Gastrocnemius medialis (tissue), 4 donors: ENCODE measurements at regions not wholly inside any gene's neighbourhood (a gene's known extent, or its start where the extent isn't known, plus 50 kb on each side); places are given as distances from the start of the nearest gene placed in this dataset.

Source experiments
- ATAC-seq, 2 donors: fragments of 150-250 bp; one replicate each; pipeline ENCODE4 v1.9.1; 2016
- DNase-seq, 2 donors: peaks; one replicate each; pipeline ENCODE4 v3.0.0-alpha.2; 2019
- H3K27ac ChIP-seq, 4 donors: fragments of 200-600 bp; sonication (generic); 1 replicate in 1 of 4; 2 replicates in 3 of 4; pipeline ENCODE4 v1.5.1; 2016 to 2018; ENCODE audit warnings: mild to moderate bottlenecking in 2 of 4, moderate library complexity in 1 of 4
- H3K27me3 ChIP-seq, 3 donors: fragments of 200-600 bp; sonication (generic) in 2 of 3; 1 replicate in 1 of 3; 2 replicates in 2 of 3; pipeline versions ENCODE4 v1.5.1 to v1.6.0; 2016 to 2019; ENCODE audit warnings: mild to moderate bottlenecking in 1 of 3, moderate library complexity in 1 of 3
- H3K36me3 ChIP-seq, 2 donors: fragments of 200-600 bp; sonication (generic) in 1 of 2; one replicate each; pipeline ENCODE4 v1.5.1; 2017 to 2018
- H3K4me1 ChIP-seq, 2 donors: fragments of 200-600 bp; sonication (generic) in 1 of 2; one replicate each; pipeline ENCODE4 v1.5.1; 2016 to 2017; ENCODE audit warnings: mild to moderate bottlenecking in 2 of 2
- H3K4me3 ChIP-seq, 4 donors: fragments of 200-600 bp; sonication (generic) in 3 of 4; 1 replicate in 1 of 4; 2 replicates in 3 of 4; pipeline ENCODE4 v1.5.1; 2016 to 2019; ENCODE audit warnings: mild to moderate bottlenecking in 2 of 4
- H3K9me3 ChIP-seq, 3 donors: fragments of 200-600 bp; sonication (generic) in 2 of 3; 1 replicate in 1 of 3; 2 replicates in 2 of 3; pipeline ENCODE4 v1.5.1; 2016 to 2019
- POLR2A ChIP-seq, 2 donors: fragments of 450-650 bp; IDR thresholded peaks; one replicate each; pipeline ENCODE4 v1.6.1; 2017; ENCODE audit warnings: antibody characterized with exemption in 2 of 2, mild to moderate bottlenecking in 2 of 2, moderate library complexity in 2 of 2
- in situ Hi-C, 4 donors: fragments of 200-750 bp; cut with MboI; loops; one replicate each; pipeline versions ENCODE4 v1.15.0 to v1.8.0; 2017; ENCODE audit warnings: low sequenced_read_pairs in 4 of 4
- intact Hi-C: fragments of 100-400 bp; cut with DNase I; formaldehyde crosslinking; loops from one replicate; pipeline ENCODE4 v1.15.1; 2023; ENCODE audit warnings: low total_unique reads
- TF ChIP-seq, protein P1 (sequence below), 5 experiments: fragments of 450-650 bp in 3 of 5; fragments of 200-600 bp in 2 of 5; sonication (generic) in 2 of 5; IDR thresholded peaks in 4 of 5; conservative IDR thresholded peaks in 1 of 5; 1 replicate in 4 of 5; 2 replicates in 1 of 5; pipeline ENCODE4 v1.5.1; 2016 to 2019; ENCODE audit warnings: antibody characterized with exemption in 5 of 5, mild to moderate bottlenecking in 3 of 5, moderate library complexity in 3 of 5

DNA sequence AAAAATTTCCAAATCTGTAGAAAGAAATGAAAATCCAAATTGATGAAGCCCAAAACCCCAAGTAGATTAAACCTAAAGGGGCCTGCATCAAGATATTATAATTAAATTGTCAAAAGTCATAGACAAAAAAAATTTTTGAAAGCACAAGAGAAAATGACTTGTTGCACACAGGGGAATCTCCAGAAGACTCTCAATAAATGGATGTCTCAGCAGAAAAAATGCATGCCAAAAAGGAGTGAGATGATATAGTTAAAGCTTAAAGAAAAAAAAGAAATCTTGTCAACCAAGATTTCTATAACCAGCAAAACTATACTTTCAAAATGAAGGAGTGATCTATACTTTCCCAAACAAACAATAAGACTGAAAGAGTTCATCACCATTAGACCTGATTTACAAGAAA, 393.2 kb upstream of the SPAG17 start:
- ATAC-seq = no peak
- H3K36me3 ChIP-seq = no peaks in the 10 kb centered on the region
- in situ Hi-C loops = no loop called here

DNA sequence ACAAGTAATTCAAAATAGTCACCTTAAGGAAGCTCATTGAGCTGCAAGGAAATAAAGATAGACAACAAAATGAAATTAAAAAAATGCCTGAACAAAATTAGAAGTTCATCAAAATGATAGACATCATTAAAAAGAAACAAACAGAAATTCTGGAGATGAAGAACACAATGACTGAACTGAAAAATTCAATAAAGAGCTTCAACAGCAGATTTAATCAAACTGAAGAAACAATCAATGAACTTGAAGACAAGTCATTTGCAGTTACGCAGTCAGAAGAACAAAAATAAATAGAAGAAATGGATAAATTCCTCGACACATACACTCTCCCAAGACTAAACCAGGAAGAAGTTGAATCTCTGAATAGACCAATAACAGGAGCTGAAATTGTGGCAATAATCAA, 390.0 kb upstream of the SPAG17 start:
- no peaks in the 10 kb centered on the region for H3K9me3 ChIP-seq
- no peaks in the 10 kb centered on the region for H3K4me1 ChIP-seq
- H3K27me3 ChIP-seq = no peaks in the 10 kb centered on the region
- ATAC-seq = no peak
- in situ Hi-C loops (no loop called here), intact Hi-C loops (no loop called here)
- H3K27ac ChIP-seq = no peak overlapping the region
- no peaks in the 10 kb centered on the region for H3K36me3 ChIP-seq
- H3K4me3 ChIP-seq = no peak overlapping the region
- no peak for DNase-seq
- TF ChIP-seq POLR2A (IDR thresholded peaks at IDR 0.05) = no peak
- TF ChIP-seq, protein P1, sequence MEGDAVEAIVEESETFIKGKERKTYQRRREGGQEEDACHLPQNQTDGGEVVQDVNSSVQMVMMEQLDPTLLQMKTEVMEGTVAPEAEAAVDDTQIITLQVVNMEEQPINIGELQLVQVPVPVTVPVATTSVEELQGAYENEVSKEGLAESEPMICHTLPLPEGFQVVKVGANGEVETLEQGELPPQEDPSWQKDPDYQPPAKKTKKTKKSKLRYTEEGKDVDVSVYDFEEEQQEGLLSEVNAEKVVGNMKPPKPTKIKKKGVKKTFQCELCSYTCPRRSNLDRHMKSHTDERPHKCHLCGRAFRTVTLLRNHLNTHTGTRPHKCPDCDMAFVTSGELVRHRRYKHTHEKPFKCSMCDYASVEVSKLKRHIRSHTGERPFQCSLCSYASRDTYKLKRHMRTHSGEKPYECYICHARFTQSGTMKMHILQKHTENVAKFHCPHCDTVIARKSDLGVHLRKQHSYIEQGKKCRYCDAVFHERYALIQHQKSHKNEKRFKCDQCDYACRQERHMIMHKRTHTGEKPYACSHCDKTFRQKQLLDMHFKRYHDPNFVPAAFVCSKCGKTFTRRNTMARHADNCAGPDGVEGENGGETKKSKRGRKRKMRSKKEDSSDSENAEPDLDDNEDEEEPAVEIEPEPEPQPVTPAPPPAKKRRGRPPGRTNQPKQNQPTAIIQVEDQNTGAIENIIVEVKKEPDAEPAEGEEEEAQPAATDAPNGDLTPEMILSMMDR (IDR thresholded peaks at IDR 0.05 in 4 of 5, conservative IDR thresholded peaks at IDR 0.05 in 1 of 5) = no peak

More for the DNA sequence above, 393.2 kb upstream of the SPAG17 start:
- H3K4me3 ChIP-seq = no peak overlapping the region
- no peak overlapping the region for H3K27ac ChIP-seq
- no peak for TF ChIP-seq POLR2A (IDR thresholded peaks at IDR 0.05)
- TF ChIP-seq, protein P1 (IDR thresholded peaks at IDR 0.05 in 4 of 5, conservative IDR thresholded peaks at IDR 0.05 in 1 of 5) = no peak
- H3K9me3 ChIP-seq = no peaks in the 10 kb centered on the region
- intact Hi-C loops = no loop called here
- no peaks in the 10 kb centered on the region for H3K4me1 ChIP-seq
- DNase-seq = no peak
- no peaks in the 10 kb centered on the region for H3K27me3 ChIP-seq

DNA sequence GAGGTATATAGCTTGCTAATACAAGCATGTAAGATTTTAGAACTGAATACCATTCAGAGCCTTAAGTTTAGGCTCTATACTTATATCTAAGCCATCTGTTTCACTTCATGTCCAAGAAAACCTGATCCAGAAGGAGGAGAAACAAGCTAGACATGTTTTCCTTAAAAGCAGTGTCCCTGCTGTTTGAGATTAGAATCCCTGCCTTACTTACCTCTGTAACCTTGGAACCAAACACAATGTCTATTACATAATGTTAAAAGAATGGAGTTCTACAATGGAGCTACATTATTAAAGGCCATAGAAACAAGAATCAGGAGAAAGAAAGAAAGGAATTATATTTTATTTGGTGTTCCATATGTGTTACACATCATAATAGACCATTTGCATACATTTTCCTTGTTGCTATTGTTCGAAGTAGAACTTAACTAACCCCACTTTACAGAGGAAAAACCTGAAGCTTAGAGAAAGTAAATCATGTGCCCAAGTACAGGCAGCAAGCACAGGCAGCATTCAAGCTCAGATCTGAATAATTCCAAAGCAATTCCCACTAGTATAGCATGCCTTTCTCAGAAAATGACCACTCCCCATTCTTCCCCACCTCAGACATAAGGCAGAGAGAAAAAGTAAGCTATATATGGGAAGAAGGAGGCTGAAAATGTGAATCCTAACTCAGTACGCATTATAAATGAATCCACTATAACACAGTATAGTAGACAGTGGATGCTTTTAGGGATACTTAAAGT, 380.1 kb upstream of the SPAG17 start:
- Histone ChIP-seq H3K27me3 (no peaks in the 10 kb centered on the region), H3K4me3 (no peak overlapping the region), H3K9me3 (no peaks in the 10 kb centered on the region), H3K4me1 (no peaks in the 10 kb centered on the region), H3K36me3 (no peaks in the 10 kb centered on the region), H3K27ac (no peak overlapping the region)
- TF ChIP-seq POLR2A (IDR thresholded peaks at IDR 0.05) = no peak
- DNase-seq (no peak), ATAC-seq (no peak)
- in situ Hi-C loops (no loop called here), intact Hi-C loops (no loop called here)

DNA sequence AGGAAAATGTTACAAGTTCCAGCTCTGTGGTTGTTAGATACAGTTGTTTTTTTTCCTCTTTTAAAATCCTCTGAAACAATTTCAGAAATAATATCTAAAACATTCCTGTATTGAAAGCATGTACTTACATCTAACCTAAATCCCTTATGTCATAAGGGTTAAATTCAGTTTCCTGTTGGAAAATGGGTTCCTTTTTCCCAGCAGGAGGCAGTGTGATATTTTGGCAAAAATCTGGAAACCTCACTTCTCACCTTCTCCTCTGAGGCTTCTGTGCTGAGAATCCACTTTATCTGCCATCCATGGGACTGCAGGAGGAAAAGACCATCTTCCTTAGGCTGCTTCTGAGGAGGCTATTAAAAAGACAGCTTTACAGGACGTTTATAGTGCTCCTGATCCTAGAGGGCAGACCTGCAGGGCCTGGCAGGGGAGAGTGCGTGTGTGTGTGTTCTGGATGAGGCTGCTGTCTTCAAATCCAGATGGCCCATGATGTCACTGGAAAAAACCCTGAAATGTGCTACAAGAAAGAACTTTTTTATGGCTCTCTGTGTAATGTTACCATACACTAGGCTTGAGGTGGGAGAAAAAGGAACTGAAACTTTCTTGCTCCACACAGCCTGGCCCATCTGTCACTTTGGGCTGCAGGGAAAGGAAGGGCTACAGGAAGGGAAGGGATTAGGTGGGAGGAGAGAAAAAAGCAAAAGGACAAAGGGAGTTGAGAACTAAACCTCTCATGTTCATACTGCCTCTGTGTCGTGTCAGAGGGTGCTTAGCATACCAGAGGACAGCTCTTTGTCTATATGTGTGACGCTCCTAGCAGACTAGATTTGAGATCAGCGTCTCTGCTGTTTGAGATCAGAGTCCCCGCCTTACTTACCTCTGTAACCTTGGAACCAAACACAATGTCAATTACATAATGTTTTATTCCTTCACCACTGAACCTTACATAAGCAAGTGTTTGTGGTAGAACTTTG, 379.2 kb upstream of the SPAG17 start:
- Histone ChIP-seq H3K4me1 (no peaks in the 10 kb centered on the region), H3K36me3 (no peaks in the 10 kb centered on the region), H3K4me3 (no peak overlapping the region), H3K9me3 (no peaks in the 10 kb centered on the region), H3K27me3 (no peaks in the 10 kb centered on the region), H3K27ac (no peak overlapping the region)
- ATAC-seq (no peak), DNase-seq (no peak)
- TF ChIP-seq, protein P1 (IDR thresholded peaks at IDR 0.05 in 4 of 5, conservative IDR thresholded peaks at IDR 0.05 in 1 of 5) = no peak
- no peak for TF ChIP-seq POLR2A (IDR thresholded peaks at IDR 0.05)
- in situ Hi-C loops (no loop called here), intact Hi-C loops (no loop called here)

DNA sequence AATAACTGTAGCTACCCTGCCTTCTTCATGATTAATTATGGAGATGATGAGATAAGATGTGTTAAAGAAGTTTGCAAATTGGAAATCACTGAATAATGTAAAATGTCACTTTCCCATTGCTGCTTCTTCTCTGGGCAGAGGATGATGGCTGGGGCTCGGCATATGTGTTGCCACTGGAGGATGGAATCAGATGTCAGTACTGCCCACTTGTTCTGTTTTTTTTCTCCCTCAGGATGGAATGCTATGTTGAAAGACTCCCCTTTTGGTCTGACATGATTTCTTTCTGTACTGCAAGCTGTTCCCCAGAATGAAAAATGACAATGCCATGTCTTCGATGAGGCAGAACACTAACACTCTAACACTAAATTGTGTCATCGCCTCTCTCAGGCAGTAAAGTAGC, 373.9 kb upstream of the SPAG17 start:
- DNase-seq = no peak
- in situ Hi-C loops (no loop called here), intact Hi-C loops (no loop called here)
- Histone ChIP-seq H3K4me1 (no peaks in the 10 kb centered on the region), H3K27me3 (no peaks in the 10 kb centered on the region), H3K36me3 (no peaks in the 10 kb centered on the region), H3K27ac (no peak overlapping the region), H3K4me3 (no peak overlapping the region), H3K9me3 (no peaks in the 10 kb centered on the region)
- no peak for ATAC-seq
- no peak for TF ChIP-seq POLR2A (IDR thresholded peaks at IDR 0.05)
- TF ChIP-seq, protein P1 (IDR thresholded peaks at IDR 0.05 in 4 of 5, conservative IDR thresholded peaks at IDR 0.05 in 1 of 5) = no peak
